Right ventricle myocardium superior (tissue), 1 donor: ENCODE measurements at regions not wholly inside any gene's neighbourhood (a gene's known extent, or its start where the extent isn't known, plus 50 kb on each side); places are given as distances from the start of the nearest gene placed in this dataset.
A peak's percentile ranks its signal among the peaks of the same experiment; 100 is the strongest.
"Not testable (repeated sequence)": the region's sequence is repeated elsewhere in the genome, so short reads cannot be mapped to it uniquely, and the experiment has no call there.

ENCODE experiments used
- ATAC-seq: fragments of 200-7000 bp; cut with Tn5 transposase; one replicate; pipeline ENCODE4 v1.9.1; 2020; ENCODE audit warnings: mild to moderate bottlenecking; ENCODE audit not compliant: poor library complexity
- DNase-seq: peaks from one replicate; pipeline ENCODE4 v3.0.0-alpha.2; 2020
- intact Hi-C: fragments of 100-400 bp; cut with DNase I; formaldehyde crosslinking; loops from one replicate; pipeline ENCODE4 v1.11.2; 2022
- donor health status: DM: no; HTN: yes; CAD: no; lungs with severe emphysema.

DNA sequence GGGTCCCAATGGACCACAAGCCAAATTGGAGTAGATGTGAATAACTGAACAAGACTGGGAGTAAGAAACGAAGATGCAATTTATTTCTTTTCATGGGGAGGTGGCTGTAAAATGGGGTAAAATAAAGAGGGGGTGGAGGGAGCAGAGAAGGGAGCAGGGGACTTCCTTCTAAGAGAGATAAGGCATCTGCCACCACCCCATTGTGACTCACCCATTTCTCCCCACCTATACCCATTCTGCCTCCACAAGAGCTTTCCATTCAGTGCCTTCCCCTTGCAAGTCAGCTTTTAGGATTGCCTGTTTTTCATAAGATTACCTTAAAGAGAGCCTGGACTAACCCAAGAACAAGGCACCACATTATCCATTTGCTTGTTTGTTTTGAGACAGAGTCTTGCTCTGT lies 87.1 kb upstream of the PAX2 start:
- ATAC-seq (no peak), DNase-seq (no peak)
- intact Hi-C loops = no loop called here

DNA sequence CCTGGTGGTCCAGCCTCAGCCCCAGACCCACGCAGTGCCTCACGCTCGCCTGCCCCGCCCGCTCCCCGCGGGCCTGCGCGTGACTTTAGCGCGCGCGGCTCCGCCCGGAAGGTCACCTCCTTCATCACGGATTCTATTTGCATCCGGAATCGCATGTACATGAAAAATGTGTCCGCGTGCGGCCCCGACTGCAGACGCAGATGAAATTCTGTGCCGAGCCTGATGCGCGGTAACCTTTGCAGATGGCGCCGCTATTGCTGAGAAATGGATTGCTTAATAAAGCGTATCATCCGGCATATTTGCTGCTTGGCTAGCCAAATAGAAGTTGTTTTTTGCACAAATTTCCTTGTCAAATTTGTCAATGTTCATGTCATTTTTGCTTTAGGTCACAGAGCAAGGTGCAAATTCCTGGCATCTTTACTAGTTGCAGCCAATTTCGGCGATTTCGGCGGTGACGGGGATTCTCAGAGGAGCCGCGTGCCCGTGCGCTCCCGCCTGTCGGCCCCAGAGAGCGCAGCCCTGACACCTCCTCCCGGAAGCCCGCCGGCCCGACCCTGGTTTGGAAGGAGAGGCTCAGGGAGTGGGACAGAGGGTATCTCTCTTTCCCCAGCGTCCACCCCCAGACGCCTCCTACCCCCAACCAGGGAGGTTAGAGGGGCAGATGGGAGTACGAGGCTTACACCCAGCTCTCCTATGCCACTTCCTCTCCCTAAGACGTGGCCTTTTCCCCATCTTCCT lies 85.9 kb upstream of the PAX2 start:
- intact Hi-C loops = no loop called here
- DNase-seq (no peak), ATAC-seq (no peak)

GRCh38 chr10:100660365-100660764 lies 85.0 kb upstream of the PAX2 start:
- intact Hi-C loops = no loop called here
- no peak for ATAC-seq
- DNase-seq = no peak

- intact Hi-C loops = no loop called here
- DNase-seq (no peak), ATAC-seq (no peak)
Observed at GRCh38 chr10:100660945-100661344, 84.4 kb upstream of the PAX2 start.

DNA sequence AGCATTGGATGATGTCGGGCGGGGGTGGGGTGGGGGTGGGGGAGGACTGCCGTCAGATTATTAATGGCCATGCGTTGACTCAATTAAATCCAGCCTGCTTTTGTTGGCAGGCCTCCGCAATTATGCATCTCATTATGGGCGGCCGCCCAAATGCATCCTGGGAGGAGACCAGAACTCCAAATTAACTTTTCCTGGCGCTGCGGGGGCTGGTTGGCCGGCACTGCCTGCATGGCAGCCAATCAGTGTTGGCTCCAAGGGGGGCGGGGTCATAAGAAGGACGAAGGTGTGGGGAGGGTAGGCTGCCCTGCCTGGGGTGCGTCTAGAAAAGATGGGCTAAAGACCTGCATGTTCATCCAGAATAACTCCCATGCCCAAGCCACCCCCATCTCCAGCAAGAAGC lies 83.9 kb upstream of the PAX2 start:
- DNase-seq (no peak), ATAC-seq (no peak)
- intact Hi-C loops = no loop called here

GRCh38 chr10:100662067-100662466 lies 83.3 kb upstream of the PAX2 start:
- no peak for ATAC-seq
- DNase-seq = no peak
- intact Hi-C loops = no loop called here

DNA sequence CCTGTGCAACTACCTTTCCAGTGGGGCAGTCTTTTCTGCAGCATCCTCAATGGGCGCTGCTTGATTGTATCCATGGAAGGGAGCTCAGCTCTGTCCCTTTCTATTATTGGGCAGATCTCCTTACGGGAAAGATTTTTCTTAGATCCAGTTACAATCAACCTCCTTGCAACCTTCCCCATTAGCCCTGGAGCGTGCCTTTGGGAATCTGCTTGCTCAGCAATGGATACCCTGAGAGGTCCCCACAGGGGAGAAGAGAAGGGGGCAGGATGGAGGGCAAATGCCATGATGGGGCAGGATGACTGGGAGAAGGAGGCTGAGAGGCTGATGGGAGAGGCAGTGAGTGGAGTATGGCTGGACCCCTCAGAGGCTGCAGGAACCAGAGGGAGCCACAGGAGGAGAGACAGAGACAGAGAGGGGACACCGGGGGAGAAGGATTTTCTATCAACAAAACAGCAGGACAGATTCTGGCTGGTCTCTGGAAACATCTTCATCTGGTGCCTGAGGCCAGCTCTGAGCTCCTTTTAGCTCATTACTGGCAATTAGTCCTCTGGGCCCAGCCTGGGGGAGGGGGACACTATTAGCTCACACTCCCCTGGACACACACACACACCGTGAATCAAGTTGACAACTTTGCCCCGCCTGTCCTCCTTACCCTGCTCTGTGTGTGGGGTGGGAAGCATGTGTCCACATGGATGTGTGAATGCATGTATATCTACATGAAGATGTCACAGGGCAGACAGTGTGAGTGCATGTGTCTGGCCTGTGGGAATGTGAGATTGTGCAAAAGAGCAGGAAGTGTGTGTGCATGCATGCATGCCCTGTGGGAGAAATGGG lies 80.8 kb upstream of the PAX2 start:
- ATAC-seq = no peak
- intact Hi-C loops = no loop called here
- no peak for DNase-seq

- DNase-seq, ATAC-seq, intact Hi-C loops: not testable (repeated sequence)
Observed at GRCh38 chr10:100666634-100667033, 78.7 kb upstream of the PAX2 start.

DNA sequence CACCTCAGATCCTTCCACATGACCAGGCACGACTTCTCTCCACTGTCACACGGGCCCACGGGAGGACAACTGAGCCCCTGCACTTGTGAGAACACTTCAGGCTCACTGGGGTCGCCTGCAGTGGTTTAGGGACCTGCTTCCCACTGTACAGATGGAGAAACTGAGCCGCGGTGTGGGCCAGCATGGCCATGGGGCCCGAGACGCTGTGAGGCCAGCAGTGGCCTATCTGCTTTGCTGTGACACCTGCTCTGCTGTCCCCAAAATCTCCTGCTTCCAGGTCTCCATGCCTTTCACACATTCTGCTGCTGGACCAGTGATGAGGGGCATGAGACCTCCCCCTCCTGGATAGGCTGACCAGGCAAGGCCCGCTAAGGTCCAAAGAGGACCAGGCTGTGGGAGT lies 75.8 kb upstream of the PAX2 start:
- intact Hi-C loops = no loop called here
- no peak for DNase-seq
- no peak for ATAC-seq

DNA sequence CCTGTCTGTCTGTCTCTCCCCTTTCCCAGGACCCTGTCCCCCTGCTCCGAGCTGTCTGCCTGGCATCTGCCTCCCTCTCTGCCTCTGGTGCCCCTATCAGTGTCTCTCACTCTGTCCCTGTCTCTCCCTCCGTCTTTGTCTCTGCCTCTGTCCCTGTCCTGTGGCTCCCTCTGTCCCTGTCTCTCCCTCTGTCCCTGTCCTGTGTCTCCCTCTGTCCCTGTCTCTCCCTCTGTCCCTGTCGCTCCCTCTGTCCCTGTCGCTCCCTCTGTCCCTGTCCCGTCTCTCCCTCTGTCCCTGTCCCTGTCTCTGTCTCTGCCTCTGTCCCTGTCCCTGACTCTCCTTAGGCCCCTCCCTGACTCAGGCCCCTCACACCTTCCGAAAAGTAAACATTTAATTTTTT lies 75.0 kb upstream of the PAX2 start:
- DNase-seq (no peak), ATAC-seq (no peak)
- intact Hi-C loops = no loop called here

- intact Hi-C loops = no loop called here
- ATAC-seq = peak; percentile 68
- no peak for DNase-seq
Observed at GRCh38 chr10:100670828-100671479, 74.4 kb upstream of the PAX2 start.

- ATAC-seq (no peak), DNase-seq (no peak)
- intact Hi-C loops = no loop called here
Observed at GRCh38 chr10:100672199-100672598, 73.2 kb upstream of the PAX2 start.

GRCh38 chr10:100677290-100677945 lies 68.0 kb upstream of the PAX2 start:
- intact Hi-C loops = no loop called here
- no peak for DNase-seq
- ATAC-seq = no peak

DNA sequence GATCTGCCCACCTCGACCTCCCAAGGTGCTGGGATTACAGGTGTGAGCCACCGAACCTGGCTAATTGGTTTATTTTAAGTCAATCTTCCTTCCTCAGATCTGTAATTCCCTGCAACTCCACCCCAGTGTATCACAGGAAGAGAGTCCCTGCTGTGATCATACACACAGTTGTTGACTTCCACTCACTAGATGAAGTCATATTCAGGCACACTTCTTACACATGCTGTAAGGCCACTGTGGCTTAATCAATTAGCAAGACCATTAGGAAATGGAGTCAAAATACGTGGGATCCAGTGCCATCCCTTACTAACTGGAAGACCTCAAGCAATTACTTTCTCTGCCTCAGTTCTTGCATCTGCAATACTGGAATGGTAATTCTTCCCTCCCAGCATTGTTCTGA lies 66.1 kb upstream of the PAX2 start:
- DNase-seq (no peak), ATAC-seq (no peak)
- intact Hi-C loops = no loop called here

GRCh38 chr10:100683004-100683403 lies 62.4 kb upstream of the PAX2 start:
- ATAC-seq = no peak
- intact Hi-C loops = no loop called here

DNA sequence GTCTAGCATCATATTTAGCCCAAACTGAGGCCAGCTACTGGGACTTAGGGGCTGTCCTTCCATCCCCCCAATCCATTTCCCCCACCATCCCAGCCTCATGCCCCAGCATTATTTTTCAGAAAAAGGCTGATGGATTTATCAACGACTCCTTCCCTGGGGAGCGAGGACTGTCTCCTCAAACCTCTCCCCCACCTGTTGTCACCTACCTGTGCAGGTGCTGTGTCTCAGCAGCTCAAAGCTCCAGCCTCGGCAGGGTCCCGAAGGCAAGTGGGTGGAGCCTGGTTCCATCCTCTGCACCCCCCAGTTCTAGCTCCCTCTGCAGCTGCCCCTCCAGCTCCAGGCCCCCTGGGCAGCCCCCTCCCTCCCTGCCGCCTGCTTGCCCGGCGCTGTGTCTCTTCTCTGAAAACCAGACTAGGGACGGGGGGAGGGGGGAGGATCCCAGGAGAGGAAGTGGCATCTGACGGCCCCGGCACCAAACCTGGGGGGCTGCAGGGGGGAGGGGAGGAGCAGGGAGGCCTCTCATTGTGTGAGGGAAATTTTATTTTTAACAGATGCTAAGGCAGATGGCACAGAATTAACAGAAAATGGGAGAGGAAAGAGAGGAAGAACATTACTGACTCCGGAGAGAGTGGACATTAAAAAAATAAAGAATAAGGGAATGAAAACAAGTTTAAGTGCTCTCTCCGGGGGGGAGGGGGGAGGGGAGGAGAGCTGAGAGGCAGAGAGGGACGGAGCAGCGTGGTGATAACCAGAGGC lies 61.7 kb upstream of the PAX2 start:
- intact Hi-C loops = no loop called here
- ATAC-seq (no peak), DNase-seq (no peak)

More at GRCh38 chr10:100683004-100683403, 62.4 kb upstream of the PAX2 start:
- no peak for DNase-seq

- intact Hi-C loops = no loop called here
Observed at GRCh38 chr10:100684688-100685235, 60.6 kb upstream of the PAX2 start.

GRCh38 chr10:100685331-100685730 lies 60.1 kb upstream of the PAX2 start:
- DNase-seq (no peak), ATAC-seq (no peak)
- intact Hi-C loops = no loop called here

More at GRCh38 chr10:100684688-100685235, 60.6 kb upstream of the PAX2 start:
- no peak for ATAC-seq
- no peak for DNase-seq
